Naive B cell (primary cell): ENCODE measurements at regions not wholly inside any gene's neighbourhood (a gene's known extent, or its start where the extent isn't known, plus 50 kb on each side); places are given as distances from the start of the nearest gene placed in this dataset.
A peak's percentile ranks its signal among the peaks of the same experiment; 100 is the strongest.

ENCODE experiments used
- ATAC-seq, 2 donors: fragments of 150-1000 bp; cut with Tn5 transposase; 2 replicates each; pipeline ENCODE4 v1.10.0; 2021; ENCODE audit warnings: low read depth in 2 of 2, mild to moderate bottlenecking in 2 of 2, moderate library complexity in 2 of 2
- DNase-seq: peaks from one replicate; pipeline ENCODE4 v3.0.0; 2022
- H3K27ac Mint-ChIP-seq, 6 donors: one replicate each; pipeline ENCODE4 v1.8.0; 2020 to 2022; ENCODE audit warnings: mild to moderate bottlenecking in 6 of 6, mixed read lengths in 6 of 6, moderate library complexity in 5 of 6, inconsistent platforms in 2 of 6
- H3K27me3 Mint-ChIP-seq, 3 donors: one replicate each; pipeline ENCODE4 v1.8.0; 2021 to 2022; ENCODE audit warnings: mixed read lengths in 3 of 3, mild to moderate bottlenecking in 1 of 3
- H3K36me3 Mint-ChIP-seq, 2 donors: one replicate each; pipeline ENCODE4 v1.8.0; 2020 to 2022; ENCODE audit warnings: mixed read lengths in 2 of 2, inconsistent platforms in 1 of 2, mild to moderate bottlenecking in 1 of 2
- H3K4me1 Mint-ChIP-seq, 3 donors: one replicate each; pipeline ENCODE4 v1.8.0; 2020 to 2022; ENCODE audit warnings: mixed read lengths in 3 of 3, inconsistent platforms in 1 of 3, mild to moderate bottlenecking in 1 of 3, moderate library complexity in 1 of 3
- H3K4me3 Mint-ChIP-seq, 8 donors: one replicate each; pipeline ENCODE4 v1.8.0; 2020 to 2022; ENCODE audit warnings: mild to moderate bottlenecking in 8 of 8, mixed read lengths in 8 of 8, moderate library complexity in 8 of 8, inconsistent platforms in 2 of 8
- H3K9me3 Mint-ChIP-seq, 7 donors: one replicate each; pipeline ENCODE4 v1.8.0; 2020 to 2022; ENCODE audit warnings: mixed read lengths in 7 of 7, mild to moderate bottlenecking in 5 of 7, inconsistent platforms in 2 of 7, moderate library complexity in 1 of 7

DNA sequence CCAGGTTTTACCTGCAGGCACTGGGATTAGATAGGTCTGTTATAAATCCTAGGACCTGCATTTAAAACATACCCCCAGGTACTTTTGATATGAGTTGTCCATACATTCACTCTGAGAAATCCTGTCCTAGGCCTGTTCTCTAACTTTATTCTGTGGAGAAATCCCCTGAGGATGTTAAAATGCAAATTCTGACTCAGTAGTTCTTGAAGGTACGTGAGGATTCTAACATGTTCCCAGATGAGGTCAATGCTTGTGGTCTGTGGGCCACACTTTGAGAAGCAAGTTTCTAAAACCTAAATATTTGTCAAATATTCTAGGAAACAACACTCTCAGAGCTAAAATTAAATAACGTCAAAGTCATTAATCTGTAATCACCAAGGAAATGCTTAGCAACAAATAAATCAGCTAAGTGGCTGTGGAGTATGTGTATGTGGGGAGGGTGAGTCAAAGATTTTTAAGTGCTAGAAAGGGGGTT lies 101.3 kb upstream of the MAGEB16 start:
- H3K27ac Mint-ChIP-seq: no peak overlapping the region
- ATAC-seq (no peak), DNase-seq (no peak)
- no peaks in the 10 kb centered on the region for H3K36me3 Mint-ChIP-seq
- H3K9me3 Mint-ChIP-seq: no peaks in the 10 kb centered on the region
- no peak overlapping the region for H3K4me3 Mint-ChIP-seq
- H3K27me3 Mint-ChIP-seq: no peaks in the 10 kb centered on the region
- no peaks in the 10 kb centered on the region for H3K4me1 Mint-ChIP-seq

DNA sequence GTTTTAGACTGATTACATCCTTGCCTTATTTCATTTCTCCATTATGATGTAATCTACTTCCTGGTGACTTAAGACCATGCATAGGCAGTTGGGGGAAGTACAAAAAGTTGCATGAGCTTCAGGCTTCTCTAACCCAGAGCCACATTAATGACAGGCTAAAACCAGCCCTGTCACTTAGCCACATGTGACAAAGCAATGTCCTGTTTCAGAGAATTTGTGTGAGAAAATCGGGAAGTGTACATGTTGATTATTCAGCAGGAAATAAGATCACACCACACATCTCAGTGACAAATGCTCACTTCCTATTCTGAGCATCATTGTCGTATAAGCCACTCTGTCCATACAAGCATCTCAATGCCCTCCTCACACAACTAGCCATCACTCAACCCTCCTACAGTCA lies 98.5 kb upstream of the MAGEB16 start:
- H3K27ac Mint-ChIP-seq: no peak overlapping the region

DNA sequence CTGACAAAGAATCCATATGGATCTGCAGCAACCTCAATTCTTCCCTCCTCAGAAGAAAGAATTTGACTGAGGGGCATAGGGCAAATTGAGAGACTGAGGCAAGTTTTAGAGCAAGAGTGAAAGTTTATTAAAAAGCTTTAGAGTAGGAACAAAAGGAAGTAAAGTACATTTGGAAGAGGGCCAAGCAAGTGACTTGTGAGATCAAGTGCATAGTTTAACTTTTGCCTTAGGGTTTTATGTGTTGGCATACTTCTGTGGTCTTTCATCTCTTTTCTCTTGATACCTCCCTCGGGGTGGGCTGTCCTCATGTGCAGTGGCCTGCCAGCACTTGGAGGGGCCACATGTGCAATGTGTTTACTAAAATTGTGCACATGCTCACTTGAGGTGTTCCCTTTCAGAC lies 98.0 kb upstream of the MAGEB16 start:
- H3K9me3 Mint-ChIP-seq: no peaks in the 10 kb centered on the region
- H3K36me3 Mint-ChIP-seq: no peaks in the 10 kb centered on the region
- no peak overlapping the region for H3K27ac Mint-ChIP-seq
- H3K27me3 Mint-ChIP-seq: no peaks in the 10 kb centered on the region
- H3K4me1 Mint-ChIP-seq: no peaks in the 10 kb centered on the region
- ATAC-seq (no peak), DNase-seq (no peak)
- no peak overlapping the region for H3K4me3 Mint-ChIP-seq

More for the DNA sequence above, 98.5 kb upstream of the MAGEB16 start:
- no peaks in the 10 kb centered on the region for H3K9me3 Mint-ChIP-seq
- H3K4me3 Mint-ChIP-seq: no peak overlapping the region
- no peaks in the 10 kb centered on the region for H3K27me3 Mint-ChIP-seq
- DNase-seq (no peak), ATAC-seq (no peak)
- no peaks in the 10 kb centered on the region for H3K36me3 Mint-ChIP-seq
- H3K4me1 Mint-ChIP-seq: no peaks in the 10 kb centered on the region

DNA sequence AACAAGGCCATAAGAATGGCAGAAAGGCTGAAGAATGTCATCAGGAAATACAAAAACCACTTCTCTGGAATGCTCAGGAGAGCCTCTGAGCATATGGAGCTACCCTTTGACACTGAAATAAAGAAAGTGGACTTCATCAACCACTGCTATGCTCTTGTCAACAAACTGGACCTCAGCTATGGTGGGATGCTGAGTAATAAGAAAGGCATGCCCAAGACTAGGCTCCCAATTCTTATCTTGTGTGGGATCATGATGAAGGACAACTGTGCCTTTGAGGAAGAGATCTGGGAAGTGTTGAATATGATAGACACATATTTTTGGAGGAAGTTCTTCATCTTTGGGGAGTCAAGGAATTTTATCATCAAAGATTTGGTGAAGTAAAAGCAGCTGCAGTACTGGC lies 86.9 kb upstream of the MAGEB16 start:
- peaks cover 0 to 8% (median 0%) of the 10 kb centered on the region in 7 donors for H3K9me3 Mint-ChIP-seq
- no peaks in the 10 kb centered on the region for H3K4me1 Mint-ChIP-seq
- no peak overlapping the region for H3K27ac Mint-ChIP-seq
- no peak for DNase-seq
- no peak for ATAC-seq
- no peaks in the 10 kb centered on the region for H3K36me3 Mint-ChIP-seq
- no peaks in the 10 kb centered on the region for H3K27me3 Mint-ChIP-seq
- H3K4me3 Mint-ChIP-seq: no peak overlapping the region

DNA sequence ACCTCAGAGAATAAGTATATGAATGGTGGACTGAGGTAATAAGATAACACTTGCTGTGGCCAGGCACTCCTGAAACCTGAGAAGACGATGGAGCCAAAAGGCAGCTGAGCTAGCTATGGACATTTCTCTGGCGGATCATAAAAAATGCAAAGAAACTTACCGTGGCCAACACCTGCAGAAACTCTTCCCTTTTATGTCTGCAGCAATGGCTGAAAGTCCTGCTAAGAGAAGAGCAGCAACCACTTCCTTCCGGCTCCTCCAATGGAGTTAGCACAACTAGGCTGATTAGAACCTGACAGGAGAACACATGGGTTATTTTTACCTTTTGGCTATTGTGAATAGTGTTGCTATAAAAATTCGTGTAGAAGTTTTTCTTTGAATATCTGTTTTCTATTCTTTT lies 76.0 kb upstream of the MAGEB16 start:
- Mint-ChIP-seq H3K4me3 (no peak overlapping the region), H3K36me3 (no peaks in the 10 kb centered on the region)

DNA sequence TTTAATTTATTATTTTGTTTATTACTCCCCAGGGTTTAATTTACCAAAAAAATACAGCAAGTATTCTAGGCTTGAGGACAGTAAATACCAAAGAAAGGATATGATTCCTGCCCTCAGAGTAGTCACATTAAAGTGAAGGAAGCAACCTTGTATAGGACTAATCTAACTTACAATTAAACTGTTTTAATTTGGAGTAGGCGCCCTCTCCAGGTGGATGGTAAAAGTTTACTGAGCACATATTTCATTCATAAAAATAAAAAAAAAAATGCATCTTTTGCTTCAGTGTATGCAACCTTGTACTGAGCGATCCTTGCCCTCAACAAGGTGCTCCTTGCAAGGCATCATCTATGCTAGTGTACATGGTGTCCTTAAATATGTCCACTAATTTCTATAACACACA lies 72.0 kb upstream of the MAGEB16 start:
- ATAC-seq: no peak
- peaks cover 0 to 8% (median 4%) of the 10 kb centered on the region in 7 donors for H3K9me3 Mint-ChIP-seq
- H3K27me3 Mint-ChIP-seq: no peaks in the 10 kb centered on the region
- no peaks in the 10 kb centered on the region for H3K4me1 Mint-ChIP-seq
- no peak for DNase-seq
- H3K27ac Mint-ChIP-seq: no peak overlapping the region
- H3K36me3 Mint-ChIP-seq: no peaks in the 10 kb centered on the region
- H3K4me3 Mint-ChIP-seq: no peak overlapping the region

More for the DNA sequence above, 76.0 kb upstream of the MAGEB16 start:
- no peaks in the 10 kb centered on the region for H3K27me3 Mint-ChIP-seq
- ATAC-seq (no peak), DNase-seq (no peak)
- peaks cover 0 to 4% (median 0%) of the 10 kb centered on the region in 7 donors for H3K9me3 Mint-ChIP-seq
- no peaks in the 10 kb centered on the region for H3K4me1 Mint-ChIP-seq
- H3K27ac Mint-ChIP-seq: no peak overlapping the region

DNA sequence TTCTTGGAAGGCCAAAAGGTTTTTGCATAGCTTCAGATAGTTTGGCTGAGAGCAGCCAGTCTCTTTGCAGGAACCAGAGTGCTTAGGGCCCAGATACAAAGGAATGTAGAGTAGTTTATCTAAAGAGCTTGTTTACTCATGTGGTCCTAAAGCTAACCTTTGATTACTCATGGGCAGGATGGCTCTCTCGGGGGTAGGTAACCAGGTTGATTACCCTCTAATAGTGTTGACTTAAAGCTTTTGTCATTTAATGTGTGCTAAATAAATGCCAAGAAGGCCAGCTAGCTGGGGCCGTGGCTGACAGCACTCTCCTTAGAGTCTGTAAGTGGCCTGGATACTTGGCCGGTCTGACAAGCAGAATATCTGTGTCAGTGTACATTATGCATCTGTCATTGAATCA lies 69.7 kb upstream of the MAGEB16 start:
- DNase-seq: no peak
- H3K36me3 Mint-ChIP-seq: no peaks in the 10 kb centered on the region
- no peak overlapping the region for H3K4me3 Mint-ChIP-seq
- ATAC-seq: no peak
- H3K9me3 Mint-ChIP-seq: peaks cover 0 to 13% (median 4%) of the 10 kb centered on the region in 7 donors
- no peaks in the 10 kb centered on the region for H3K27me3 Mint-ChIP-seq
- no peaks in the 10 kb centered on the region for H3K4me1 Mint-ChIP-seq
- no peak overlapping the region for H3K27ac Mint-ChIP-seq

DNA sequence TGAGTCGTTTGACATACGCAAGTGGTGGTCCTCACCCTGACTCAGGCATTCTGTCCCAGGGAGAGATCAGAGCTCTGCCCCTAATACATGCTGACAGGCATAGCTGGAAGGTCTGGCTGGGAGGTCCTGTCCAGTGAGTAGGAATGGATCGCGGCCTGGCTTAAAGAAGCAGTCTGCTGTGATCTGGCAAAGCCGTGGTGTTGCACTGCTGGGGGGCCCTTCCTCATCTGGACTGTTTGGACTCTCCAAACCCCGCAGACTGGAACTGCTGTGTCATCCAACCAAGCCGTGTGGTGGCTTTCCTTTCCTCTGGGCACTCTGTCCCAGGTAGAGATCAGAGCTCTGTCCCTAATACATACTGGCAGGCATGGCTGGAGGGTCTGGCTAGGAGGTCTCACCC lies 64.3 kb upstream of the MAGEB16 start:
- H3K4me3 Mint-ChIP-seq: peak overlapping the region in 1 of 8 donors; percentile 18
- no peaks in the 10 kb centered on the region for H3K4me1 Mint-ChIP-seq
- no peaks in the 10 kb centered on the region for H3K36me3 Mint-ChIP-seq
- H3K9me3 Mint-ChIP-seq: peaks cover 0 to 13% (median 4%) of the 10 kb centered on the region in 7 donors
- H3K27me3 Mint-ChIP-seq: no peaks in the 10 kb centered on the region
- H3K27ac Mint-ChIP-seq: no peak overlapping the region
- DNase-seq: no peak
- no peak for ATAC-seq

DNA sequence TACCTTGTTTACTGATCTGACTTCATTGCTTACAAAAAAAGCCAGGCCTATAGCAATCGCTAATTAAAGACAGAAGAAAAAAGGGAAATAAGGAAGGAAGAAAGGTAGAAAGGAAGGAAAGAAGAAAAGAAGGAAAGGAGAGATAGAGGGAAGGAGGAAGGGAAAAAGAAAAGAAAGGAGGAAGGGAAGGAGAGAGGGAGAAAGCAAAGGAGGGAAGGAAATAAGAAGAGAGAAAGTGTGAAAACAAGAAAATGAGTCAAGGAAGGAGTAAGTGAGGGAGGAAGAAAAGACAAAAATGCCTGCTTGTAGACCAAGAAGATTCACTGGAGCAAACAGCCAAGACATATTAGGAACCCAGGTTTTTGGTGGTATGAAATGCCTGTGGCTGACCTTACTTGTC lies 57.0 kb upstream of the MAGEB16 start:
- no peaks in the 10 kb centered on the region for H3K27me3 Mint-ChIP-seq
- H3K4me1 Mint-ChIP-seq: no peaks in the 10 kb centered on the region
- no peaks in the 10 kb centered on the region for H3K36me3 Mint-ChIP-seq
- H3K27ac Mint-ChIP-seq: no peak overlapping the region
- ATAC-seq (no peak), DNase-seq (no peak)
- H3K9me3 Mint-ChIP-seq: peaks cover 0 to 5% (median 0%) of the 10 kb centered on the region in 7 donors
- no peak overlapping the region for H3K4me3 Mint-ChIP-seq

DNA sequence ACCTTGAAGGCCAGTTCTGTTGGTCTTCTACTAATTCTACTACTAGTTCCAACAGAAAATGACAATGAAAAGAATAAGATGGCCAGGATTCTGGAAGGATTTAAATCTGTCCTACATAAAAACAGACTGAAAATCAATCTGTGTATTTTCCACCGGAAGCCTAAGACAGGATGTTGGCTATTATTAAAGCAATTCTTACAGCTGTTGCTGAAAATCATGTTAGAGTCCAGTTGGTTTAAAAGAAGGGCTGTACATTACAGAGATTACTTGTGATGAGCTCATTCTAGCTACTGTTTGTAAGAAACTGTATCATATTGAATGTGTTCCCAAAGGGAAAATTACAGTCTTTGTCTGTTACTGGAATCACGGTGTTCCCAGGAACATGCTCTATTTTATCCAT lies 54.8 kb upstream of the MAGEB16 start:
- no peak for ATAC-seq
- H3K27ac Mint-ChIP-seq: no peak overlapping the region
- no peaks in the 10 kb centered on the region for H3K4me1 Mint-ChIP-seq

More for the DNA sequence above, 54.8 kb upstream of the MAGEB16 start:
- peaks cover 0 to 5% (median 0%) of the 10 kb centered on the region in 7 donors for H3K9me3 Mint-ChIP-seq
- H3K36me3 Mint-ChIP-seq: no peaks in the 10 kb centered on the region
- DNase-seq: no peak
- H3K27me3 Mint-ChIP-seq: no peaks in the 10 kb centered on the region
- H3K4me3 Mint-ChIP-seq: no peak overlapping the region
